Tibial nerve (tissue), 4 donors: ENCODE measurements at regions not wholly inside any gene's neighbourhood (a gene's known extent, or its start where the extent isn't known, plus 50 kb on each side); places are given as distances from the start of the nearest gene placed in this dataset.

Experiments used
- CTCF ChIP-seq, 5 experiments: fragments of 200-600 bp in 3 of 5; fragments of 450-650 bp in 2 of 5; sonication (generic) in 3 of 5; IDR thresholded peaks; one replicate each; pipeline ENCODE4 v1.5.1; 2016 to 2019; ENCODE audit warnings: antibody characterized with exemption in 5 of 5, mild to moderate bottlenecking in 3 of 5, moderate library complexity in 2 of 5
- EP300 ChIP-seq, 2 donors: sonication (generic); formaldehyde crosslinking; IDR thresholded peaks; one replicate each; pipeline ENCODE4 v1.6.1; 2017; ENCODE audit warnings: antibody characterized with exemption in 2 of 2, mild to moderate bottlenecking in 1 of 2
- POLR2A ChIP-seq, 2 donors: fragments of 450-650 bp; IDR thresholded peaks; one replicate each; pipeline ENCODE4 v1.6.1; 2017; ENCODE audit warnings: antibody characterized with exemption in 2 of 2, mild to moderate bottlenecking in 2 of 2, moderate library complexity in 2 of 2

- TF ChIP-seq EP300 (IDR thresholded peaks at IDR 0.05): no peak
- TF ChIP-seq CTCF (IDR thresholded peaks at IDR 0.05): no peak
- TF ChIP-seq POLR2A (IDR thresholded peaks at IDR 0.05): no peak
These were observed 341.3 kb downstream of the SPRY2 start for GRCh38 chr13:79999601-80000000.
